CD14-positive monocyte (primary cell): ENCODE measurements at regions not wholly inside any gene's neighbourhood (a gene's known extent, or its start where the extent isn't known, plus 50 kb on each side); places are given as distances from the start of the nearest gene placed in this dataset.

ENCODE experiments used
- DNase-seq, 3 donors: peaks; one replicate each; pipeline ENCODE4 v3.0.0-alpha.2; 2011 to 2022
- H2AFZ ChIP-seq: 2 replicates; pipeline ENCODE4 v1.6.0; 2012; ENCODE audit warnings: mild to moderate bottlenecking, low read depth, low read length, inconsistent platforms; ENCODE audit not compliant: insufficient read depth, poor library complexity, severe bottlenecking
- H3K27ac ChIP-seq, 2 donors: 1 replicate in 1 of 2; 2 replicates in 1 of 2; pipeline ENCODE4 v1.5.1; 2012 to 2013; ENCODE audit warnings: low read length in 2 of 2, control low read depth in 1 of 2, inconsistent platforms in 1 of 2, low read depth in 1 of 2, mild to moderate bottlenecking in 1 of 2
- H3K27me3 ChIP-seq, 2 donors: one replicate each; pipeline versions ENCODE4 v1.6.0 to v1.6.1; 2011 to 2013; ENCODE audit warnings: low read length in 2 of 2; ENCODE audit not compliant: control insufficient read depth in 2 of 2, insufficient read depth in 2 of 2
- H3K36me3 ChIP-seq, 2 donors: replicated peaks in 1 of 2; 1 replicate in 1 of 2; 2 replicates in 1 of 2; pipeline versions ENCODE4 v1.5.1 to v1.6.1; 2012 to 2013; ENCODE audit warnings: low read length in 2 of 2, control low read depth in 1 of 2, inconsistent platforms in 1 of 2, mild to moderate bottlenecking in 1 of 2; ENCODE audit not compliant: insufficient read depth in 2 of 2, control insufficient read depth in 1 of 2
- H3K4me1 ChIP-seq, 2 donors: 1 replicate in 1 of 2; 2 replicates in 1 of 2; pipeline versions ENCODE4 v1.5.1 to v1.6.1; 2012 to 2013; ENCODE audit warnings: low read length in 2 of 2, control low read depth in 1 of 2, inconsistent platforms in 1 of 2, mild to moderate bottlenecking in 1 of 2, moderate library complexity in 1 of 2; ENCODE audit not compliant: insufficient read depth in 2 of 2, control insufficient read depth in 1 of 2
- H3K4me2 ChIP-seq: replicated peaks from 2 replicates; pipeline ENCODE3; 2012; ENCODE audit warnings: low read length, moderate library complexity, mild to moderate bottlenecking; ENCODE audit not compliant: poor library complexity, severe bottlenecking; ENCODE audit errors: extremely low read depth
- H3K4me3 ChIP-seq, 3 experiments: fragments of 200-600 bp in 1 of 3; sonication (generic) in 1 of 3; replicated peaks in 1 of 3; 1 replicate in 2 of 3; 2 replicates in 1 of 3; pipeline ENCODE4 v1.5.1; 2011 to 2013; ENCODE audit warnings: low read length in 3 of 3, mild to moderate bottlenecking in 3 of 3, control low read depth in 2 of 3, low read depth in 2 of 3, inconsistent platforms in 1 of 3, moderate library complexity in 1 of 3
- H3K79me2 ChIP-seq: 2 replicates; pipeline ENCODE4 v1.6.0; 2012; ENCODE audit warnings: mild to moderate bottlenecking, control low read depth, inconsistent platforms, low read length, moderate library complexity; ENCODE audit not compliant: insufficient read depth
- H3K9ac ChIP-seq: 2 replicates; pipeline ENCODE4 v1.6.0; 2017; ENCODE audit warnings: low read length, mild to moderate bottlenecking; ENCODE audit not compliant: insufficient read depth, poor library complexity, severe bottlenecking
- H3K9me3 ChIP-seq, 2 donors: replicated peaks in 1 of 2; 1 replicate in 1 of 2; 2 replicates in 1 of 2; pipeline versions ENCODE4 v1.5.1 to v1.6.1; 2012 to 2013; ENCODE audit warnings: low read length in 2 of 2, control low read depth in 1 of 2; ENCODE audit not compliant: control insufficient read depth in 1 of 2, insufficient read depth in 1 of 2
- H4K20me1 ChIP-seq: 2 replicates; pipeline ENCODE4 v1.6.0; 2012; ENCODE audit warnings: mild to moderate bottlenecking, low read length, control low read depth, moderate library complexity; ENCODE audit not compliant: insufficient read depth
- H3K27ac Mint-ChIP-seq, 7 donors: one replicate each; pipeline ENCODE4 v1.8.0; 2020; ENCODE audit warnings: mild to moderate bottlenecking in 7 of 7, mixed read lengths in 7 of 7, moderate library complexity in 6 of 7, inconsistent platforms in 2 of 7
- H3K27me3 Mint-ChIP-seq, 3 donors: one replicate each; pipeline ENCODE4 v1.8.0; 2021 to 2022; ENCODE audit warnings: low read depth in 3 of 3, mild to moderate bottlenecking in 3 of 3, mixed read lengths in 3 of 3, moderate library complexity in 3 of 3, inconsistent platforms in 1 of 3
- H3K36me3 Mint-ChIP-seq, 2 donors: one replicate each; pipeline ENCODE4 v1.8.0; 2020; ENCODE audit warnings: mixed read lengths in 2 of 2, inconsistent platforms in 1 of 2, mild to moderate bottlenecking in 1 of 2
- H3K4me1 Mint-ChIP-seq: one replicate; pipeline ENCODE4 v1.8.0; 2020; ENCODE audit warnings: mild to moderate bottlenecking, mixed read lengths
- H3K4me3 Mint-ChIP-seq, 2 donors: one replicate each; pipeline ENCODE4 v1.8.0; 2020; ENCODE audit warnings: mild to moderate bottlenecking in 2 of 2, mixed read lengths in 2 of 2, moderate library complexity in 1 of 2
- H3K9me3 Mint-ChIP-seq, 7 donors: one replicate each; pipeline ENCODE4 v1.8.0; 2020 to 2022; ENCODE audit warnings: mixed read lengths in 7 of 7, mild to moderate bottlenecking in 6 of 7, moderate library complexity in 6 of 7, inconsistent platforms in 2 of 7
- whole genome bisulfite sequencing: methylation state at CpG from one replicate; pipeline ENCODE4 v1.1.5; 2013; ENCODE audit warnings: missing lambda C conversion rate; ENCODE audit not compliant: insufficient coverage; 5-methylcytosine and 5-hydroxymethylcytosine counted together
- intact Hi-C, 2 donors: fragments of 100-400 bp; cut with micrococcal nuclease; formaldehyde crosslinking; loops; one replicate each; pipeline versions ENCODE4 v1.15.0 to v1.15.1; 2023
- TF ChIP-seq, protein P1 (sequence below): fragments of 200-600 bp; IDR thresholded peaks from one replicate; pipeline ENCODE4 v1.8.0; 2022; ENCODE audit warnings: antibody characterized with exemption, mild to moderate bottlenecking

GRCh38 chr4:98745366-98745765, 87.0 kb upstream of the TSPAN5 start:
- Histone ChIP-seq H3K9ac (no peak overlapping the region), H4K20me1 (no peaks in the 10 kb centered on the region), H3K27me3 (no peaks in the 10 kb centered on the region), H3K36me3 (no peaks in the 10 kb centered on the region), H3K4me2 (no peak overlapping the region), H2AFZ (no peak overlapping the region), H3K79me2 (no peaks in the 10 kb centered on the region), H3K9me3 (no peaks in the 10 kb centered on the region), H3K4me3 (no peak overlapping the region), H3K27ac (no peak overlapping the region), H3K4me1 (no peaks in the 10 kb centered on the region)
- peaks cover 0 to 4% (median 2%) of the 10 kb centered on the region in 7 donors for H3K9me3 Mint-ChIP-seq
- intact Hi-C loops = no loop called here
- TF ChIP-seq, protein P1, sequence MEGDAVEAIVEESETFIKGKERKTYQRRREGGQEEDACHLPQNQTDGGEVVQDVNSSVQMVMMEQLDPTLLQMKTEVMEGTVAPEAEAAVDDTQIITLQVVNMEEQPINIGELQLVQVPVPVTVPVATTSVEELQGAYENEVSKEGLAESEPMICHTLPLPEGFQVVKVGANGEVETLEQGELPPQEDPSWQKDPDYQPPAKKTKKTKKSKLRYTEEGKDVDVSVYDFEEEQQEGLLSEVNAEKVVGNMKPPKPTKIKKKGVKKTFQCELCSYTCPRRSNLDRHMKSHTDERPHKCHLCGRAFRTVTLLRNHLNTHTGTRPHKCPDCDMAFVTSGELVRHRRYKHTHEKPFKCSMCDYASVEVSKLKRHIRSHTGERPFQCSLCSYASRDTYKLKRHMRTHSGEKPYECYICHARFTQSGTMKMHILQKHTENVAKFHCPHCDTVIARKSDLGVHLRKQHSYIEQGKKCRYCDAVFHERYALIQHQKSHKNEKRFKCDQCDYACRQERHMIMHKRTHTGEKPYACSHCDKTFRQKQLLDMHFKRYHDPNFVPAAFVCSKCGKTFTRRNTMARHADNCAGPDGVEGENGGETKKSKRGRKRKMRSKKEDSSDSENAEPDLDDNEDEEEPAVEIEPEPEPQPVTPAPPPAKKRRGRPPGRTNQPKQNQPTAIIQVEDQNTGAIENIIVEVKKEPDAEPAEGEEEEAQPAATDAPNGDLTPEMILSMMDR = no peak
- DNase-seq = no peak
- no peaks in the 10 kb centered on the region for H3K4me1 Mint-ChIP-seq
- H3K27ac Mint-ChIP-seq = no peak overlapping the region
- no peaks in the 10 kb centered on the region for H3K36me3 Mint-ChIP-seq
- 71% methylated on average over 1 of the region's 3 CpGs for whole genome bisulfite sequencing
- H3K4me3 Mint-ChIP-seq = no peak overlapping the region
- peaks cover 0 to 2% (median 0%) of the 10 kb centered on the region in 3 donors for H3K27me3 Mint-ChIP-seq

DNA sequence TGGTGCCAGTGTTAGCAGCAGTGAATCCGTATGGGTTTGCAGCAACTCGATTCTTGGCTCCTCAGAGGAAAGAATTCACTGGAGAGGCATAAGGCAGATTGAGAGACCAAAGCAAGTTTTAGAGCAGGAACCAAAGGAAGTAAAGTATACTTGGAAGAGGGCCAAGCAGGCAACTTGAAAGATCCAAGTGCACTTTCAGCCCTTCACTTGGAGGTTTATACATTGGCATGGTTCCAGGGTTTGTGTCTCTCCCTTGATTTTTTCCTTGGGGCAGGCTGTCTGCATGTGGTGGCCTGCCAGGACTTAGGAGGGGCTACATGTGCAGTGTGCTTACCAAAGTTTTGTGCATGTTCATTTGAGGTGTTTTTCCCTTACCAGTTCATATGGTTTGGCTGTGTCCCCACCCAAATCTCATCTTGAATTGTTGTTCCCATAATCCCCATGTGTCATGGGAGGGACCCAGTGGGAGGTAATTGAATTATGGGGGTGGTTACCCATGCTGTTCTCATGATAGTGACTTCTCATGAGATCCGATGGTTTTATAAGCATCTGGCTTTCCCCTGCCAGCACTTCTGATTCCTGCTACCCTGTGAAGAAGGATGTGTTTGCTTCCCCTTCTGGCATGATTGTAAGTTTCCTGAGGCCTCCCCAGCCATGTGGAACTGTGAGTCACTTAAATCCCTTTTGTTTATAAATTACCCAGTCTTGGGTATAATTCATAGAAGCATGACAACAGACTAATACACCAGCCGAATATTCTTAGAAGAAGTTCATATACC, 86.2 kb upstream of the TSPAN5 start:
- H3K4me3 Mint-ChIP-seq = no peak overlapping the region
- no peak overlapping the region for H3K4me2 ChIP-seq
- H3K4me1 ChIP-seq = no peaks in the 10 kb centered on the region
- 97% methylated on average over 4 of the region's 4 CpGs for WGBS
- no peaks in the 10 kb centered on the region for H3K9me3 ChIP-seq
- peaks cover 0 to 2% (median 0%) of the 10 kb centered on the region in 3 donors for H3K27me3 Mint-ChIP-seq
- no peak overlapping the region for H2AFZ ChIP-seq
- H3K9ac ChIP-seq = no peak overlapping the region
- H3K4me3 ChIP-seq = no peak overlapping the region
- no peaks in the 10 kb centered on the region for H3K27me3 ChIP-seq
- H4K20me1 ChIP-seq = no peaks in the 10 kb centered on the region
- no peak overlapping the region for H3K27ac ChIP-seq
- H3K36me3 Mint-ChIP-seq = no peaks in the 10 kb centered on the region
- TF ChIP-seq, protein P1 = no peak
- no peaks in the 10 kb centered on the region for H3K36me3 ChIP-seq
- no peak overlapping the region for H3K27ac Mint-ChIP-seq
- no peak for DNase-seq
- H3K4me1 Mint-ChIP-seq = no peaks in the 10 kb centered on the region
- H3K79me2 ChIP-seq = no peaks in the 10 kb centered on the region
- intact Hi-C loops = no loop called here
- peaks cover 0 to 4% (median 2%) of the 10 kb centered on the region in 7 donors for H3K9me3 Mint-ChIP-seq
